Effector CD4-positive, alpha-beta T cell (primary cell): ENCODE measurements at regions not wholly inside any gene's neighbourhood (a gene's known extent, or its start where the extent isn't known, plus 50 kb on each side); places are given as distances from the start of the nearest gene placed in this dataset.
"Not testable (repeated sequence)": the region's sequence is repeated elsewhere in the genome, so short reads cannot be mapped to it uniquely, and the experiment has no call there.

Experiments
- DNase-seq: peaks from one replicate; pipeline ENCODE4 v3.0.0-alpha.2; 2020

GRCh38 chrX:13378562-13379518, 59.0 kb upstream of the ATXN3L start:
- DNase-seq, result not testable (repeated sequence)

DNA sequence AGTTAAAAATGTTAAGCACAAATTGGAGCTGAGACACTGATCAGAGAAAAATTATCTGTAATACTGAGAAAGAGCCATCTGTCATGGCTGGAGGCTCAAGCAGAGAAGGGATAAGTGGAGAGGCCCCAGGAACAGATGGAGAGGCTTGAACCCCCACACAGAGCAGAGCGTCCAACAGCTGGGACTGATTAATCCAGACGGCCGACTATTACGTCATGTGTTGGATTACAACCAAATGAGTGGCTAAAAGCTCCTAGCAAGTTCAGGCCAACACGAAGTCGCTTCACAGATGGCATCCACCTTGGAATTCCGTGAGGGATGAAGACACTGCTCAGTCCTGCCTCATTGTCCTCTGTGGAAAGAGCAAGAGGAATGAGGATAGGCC, 57.7 kb upstream of the ATXN3L start:
- DNase-seq, result no peak

DNA sequence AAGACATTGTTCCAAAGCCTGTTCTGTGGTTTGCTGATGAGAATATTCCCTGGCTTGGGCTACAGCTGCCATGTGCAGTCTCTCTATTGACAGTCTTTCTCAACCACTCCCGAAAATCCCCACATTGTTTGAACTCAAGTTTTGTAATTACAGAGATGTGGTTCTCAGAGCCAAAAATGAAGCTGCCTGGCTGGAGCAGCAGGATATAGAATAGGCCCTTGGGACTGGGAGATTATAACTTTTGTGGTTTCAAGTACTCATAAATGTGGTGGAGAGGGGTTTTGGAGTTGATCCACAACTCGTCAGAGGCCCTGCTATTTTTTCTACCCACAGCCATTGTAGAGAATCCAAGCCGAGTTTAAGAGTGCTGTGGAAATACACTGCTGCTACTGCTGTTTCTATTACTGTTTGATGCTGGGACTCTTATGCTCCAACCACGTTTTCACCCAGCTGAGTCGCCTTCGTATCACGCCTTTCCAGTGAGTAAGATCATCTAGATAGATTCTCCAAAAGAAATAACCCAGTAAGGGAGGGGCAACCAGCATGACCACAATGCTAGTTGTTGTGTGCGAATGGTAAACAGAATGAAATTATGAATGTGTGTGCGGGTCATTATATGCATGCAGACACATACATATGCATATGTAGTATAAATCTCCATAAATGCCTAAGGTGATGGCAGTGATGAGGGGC, 57.1 kb upstream of the ATXN3L start:
- DNase-seq, result no peak

GRCh38 chrX:13375596-13375995, 55.7 kb upstream of the ATXN3L start:
- not testable (repeated sequence) for DNase-seq

- no peak for DNase-seq
These were observed 54.5 kb upstream of the ATXN3L start for GRCh38 chrX:13374364-13374763.

DNA sequence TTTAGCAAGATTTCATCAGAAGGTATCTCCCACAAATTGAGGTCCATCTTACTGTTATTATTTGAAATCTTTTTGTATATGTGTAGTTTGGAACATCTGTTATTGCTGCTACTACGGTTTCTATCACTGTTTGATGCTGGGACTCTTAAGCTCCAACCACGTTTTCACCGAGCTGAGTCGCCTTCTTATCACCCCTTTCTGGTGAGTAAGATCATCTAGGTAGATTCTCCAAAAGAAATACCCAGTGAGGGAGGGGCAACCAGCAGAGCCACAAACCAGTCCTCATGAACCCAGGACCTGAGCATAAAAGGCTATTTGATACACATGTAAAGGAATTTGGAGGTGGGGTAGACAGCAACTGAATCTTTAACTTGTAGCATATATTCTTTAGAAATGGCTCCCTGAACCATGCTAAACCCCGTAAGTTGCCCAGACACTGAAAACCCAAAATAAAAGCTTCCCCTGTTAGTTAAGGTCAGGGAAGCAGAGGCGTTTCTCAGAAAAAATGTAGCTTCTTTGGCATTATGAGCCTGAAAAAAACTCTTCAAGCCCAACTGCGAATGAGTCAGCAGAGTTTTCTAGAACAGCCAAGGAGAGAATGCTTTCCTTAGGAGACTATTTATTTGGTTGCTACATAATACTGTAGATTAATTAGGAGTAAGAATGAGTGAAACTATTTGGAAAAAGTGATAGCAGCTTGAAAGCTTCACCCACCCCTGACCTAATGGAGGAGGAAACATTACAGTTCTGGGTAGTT, 53.8 kb upstream of the ATXN3L start:
- no peak for DNase-seq

- DNase-seq, result no peak
These were observed 53.2 kb upstream of the ATXN3L start for GRCh38 chrX:13373027-13373426.

DNA sequence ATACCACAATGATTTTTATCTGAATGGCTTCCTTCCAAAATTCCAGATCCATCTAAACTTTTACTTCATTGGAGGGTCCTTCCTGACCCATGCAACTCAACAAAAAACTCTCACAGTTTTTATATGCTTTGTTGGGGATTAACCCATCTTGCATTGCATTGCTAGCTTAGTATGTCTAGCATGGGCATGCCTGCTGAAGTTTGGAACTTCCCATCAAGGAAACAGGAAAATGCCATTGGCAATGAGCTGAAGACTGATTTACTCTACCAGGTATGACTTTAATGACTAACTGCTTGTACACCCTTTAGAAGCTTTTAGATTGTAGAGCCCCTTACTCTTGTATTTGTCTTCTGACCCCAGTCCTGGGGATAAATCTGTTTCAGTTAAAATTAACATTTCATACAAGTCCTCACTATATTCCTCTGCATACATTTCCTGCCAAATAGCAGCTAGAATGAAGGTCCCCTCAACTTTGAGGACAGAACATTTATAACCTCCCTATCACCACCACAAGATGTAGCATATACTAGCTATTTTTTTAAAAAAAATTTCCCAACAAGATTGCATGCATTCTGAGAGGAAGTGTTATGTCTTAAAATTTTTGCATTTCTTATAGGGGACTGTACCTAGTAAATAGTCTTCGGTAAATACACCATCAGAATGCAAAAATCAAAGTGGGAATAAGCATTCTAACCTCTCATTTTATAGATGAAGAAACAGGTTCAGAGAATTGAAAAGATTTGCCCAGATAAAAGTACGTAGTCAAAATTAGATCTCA, 52.5 kb upstream of the ATXN3L start:
- no peak for DNase-seq

DNA sequence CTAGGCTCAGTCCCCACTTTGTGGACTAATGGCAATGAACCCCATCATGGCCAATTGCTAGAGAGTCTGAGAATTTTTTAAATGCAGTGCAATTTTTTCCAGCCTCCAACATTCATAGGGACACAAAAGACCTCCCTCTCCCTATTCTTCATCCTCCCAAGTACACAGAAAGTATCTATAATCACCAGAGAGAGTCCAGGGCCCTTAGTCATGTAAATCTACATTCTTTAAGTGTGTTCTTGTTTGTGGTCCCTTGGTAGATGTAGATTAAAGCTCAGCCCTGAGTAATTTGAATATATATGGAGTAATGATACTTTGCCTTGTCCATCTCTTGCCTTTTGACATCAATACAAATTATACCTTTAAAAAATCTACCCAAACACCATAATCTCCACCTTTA, 51.3 kb upstream of the ATXN3L start:
- DNase-seq, result no peak

DNA sequence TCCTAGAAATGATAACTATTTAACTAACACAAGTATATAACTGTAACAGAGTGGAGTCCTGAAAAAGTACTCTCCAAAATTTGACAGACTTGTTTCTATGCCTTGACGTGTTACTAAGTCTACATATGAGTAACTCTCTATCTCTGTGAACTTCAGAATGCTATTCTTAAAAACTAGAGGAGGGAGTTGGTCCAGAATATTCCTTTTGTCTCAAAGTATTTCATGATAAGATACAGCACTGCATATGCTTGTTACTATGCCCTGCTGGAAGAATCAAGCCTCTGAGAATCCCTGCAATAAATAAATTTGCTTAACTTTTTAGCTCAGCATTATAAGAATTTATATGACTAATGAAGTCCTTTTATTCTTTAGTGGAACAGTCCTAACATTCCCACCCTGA, 50.9 kb upstream of the ATXN3L start:
- no peak for DNase-seq
